Vagina (tissue), 2 donors: ENCODE measurements at regions not wholly inside any gene's neighbourhood (a gene's known extent, or its start where the extent isn't known, plus 50 kb on each side); places are given as distances from the start of the nearest gene placed in this dataset.

ENCODE experiments used
- DNase-seq, 2 donors: peaks; one replicate each; pipeline ENCODE4 v3.0.0-alpha.2; 2017; ENCODE audit errors: extremely low spot score in 2 of 2
- H3K27ac ChIP-seq: fragments of 200-600 bp; sonication (generic); one replicate; pipeline ENCODE4 v1.5.1; 2019
- H3K27me3 ChIP-seq: fragments of 200-600 bp; sonication (generic); one replicate; pipeline ENCODE4 v1.5.1; 2019
- H3K36me3 ChIP-seq, 2 donors: fragments of 200-600 bp; sonication (generic); one replicate each; pipeline ENCODE4 v1.5.1; 2017 to 2019
- H3K4me1 ChIP-seq: fragments of 200-600 bp; sonication (generic); one replicate; pipeline ENCODE4 v1.5.1; 2019
- H3K4me3 ChIP-seq, 2 donors: fragments of 200-600 bp; sonication (generic); 1 replicate in 1 of 2; 2 replicates in 1 of 2; pipeline ENCODE4 v1.5.1; 2016 to 2019
- H3K9me3 ChIP-seq: fragments of 200-600 bp; sonication (generic); one replicate; pipeline ENCODE4 v1.5.1; 2019
- CTCF ChIP-seq, 3 experiments: fragments of 450-650 bp in 2 of 3; fragments of 200-600 bp in 1 of 3; sonication (generic) in 1 of 3; IDR thresholded peaks; one replicate each; pipeline ENCODE4 v1.5.1; 2017 to 2019; ENCODE audit warnings: antibody characterized with exemption in 3 of 3, mild to moderate bottlenecking in 2 of 3, moderate library complexity in 2 of 3
- POLR2A ChIP-seq, 2 donors: fragments of 450-650 bp; IDR thresholded peaks; one replicate each; pipeline ENCODE4 v1.6.1; 2017; ENCODE audit warnings: antibody characterized with exemption in 2 of 2, mild to moderate bottlenecking in 2 of 2, moderate library complexity in 2 of 2
- POLR2AphosphoS5 ChIP-seq, 2 donors: sonication (generic); formaldehyde crosslinking; IDR thresholded peaks; one replicate each; pipeline ENCODE4 v1.9.0; 2017; ENCODE audit warnings: antibody characterized with exemption in 2 of 2, mild to moderate bottlenecking in 2 of 2, low read depth in 1 of 2; ENCODE audit not compliant: insufficient read depth in 1 of 2
- intact Hi-C: fragments of 100-400 bp; cut with DNase I; formaldehyde crosslinking; loops from one replicate; pipeline ENCODE4 v1.15.1; 2023

DNA sequence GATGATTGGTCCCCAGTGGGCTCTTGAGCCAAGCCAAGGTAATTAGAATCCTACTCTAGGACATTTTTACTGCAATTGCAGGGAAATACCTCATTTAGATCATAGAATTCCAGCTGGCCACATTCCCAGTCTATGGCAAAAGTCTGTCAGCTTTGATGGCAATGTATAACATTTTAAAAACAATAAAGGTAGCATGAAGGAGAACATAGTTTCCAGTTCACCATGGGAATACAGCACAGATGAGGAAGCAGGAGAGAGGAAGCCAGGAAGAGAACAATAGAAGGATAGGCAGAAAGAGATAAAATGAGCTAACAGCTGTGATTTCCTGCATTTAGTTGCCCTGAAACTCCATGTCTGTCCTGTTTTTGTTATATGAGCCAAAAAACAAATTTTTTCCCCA lies 897.3 kb upstream of the DDX18 start:
- DNase-seq, result no peak
- Histone ChIP-seq H3K36me3 (no peaks in the 10 kb centered on the region), H3K27me3 (no peaks in the 10 kb centered on the region), H3K27ac (no peak overlapping the region), H3K4me1 (no peaks in the 10 kb centered on the region), H3K9me3 (no peaks in the 10 kb centered on the region), H3K4me3 (no peak overlapping the region)
- TF ChIP-seq POLR2A (IDR thresholded peaks at IDR 0.05) (no peak), POLR2AphosphoS5 (IDR thresholded peaks at IDR 0.05; ENCODE audit: insufficient read depth in 1 of 2, low read depth in 1 of 2) (no peak), CTCF (IDR thresholded peaks at IDR 0.05) (no peak)
- intact Hi-C loops, result no loop called here

DNA sequence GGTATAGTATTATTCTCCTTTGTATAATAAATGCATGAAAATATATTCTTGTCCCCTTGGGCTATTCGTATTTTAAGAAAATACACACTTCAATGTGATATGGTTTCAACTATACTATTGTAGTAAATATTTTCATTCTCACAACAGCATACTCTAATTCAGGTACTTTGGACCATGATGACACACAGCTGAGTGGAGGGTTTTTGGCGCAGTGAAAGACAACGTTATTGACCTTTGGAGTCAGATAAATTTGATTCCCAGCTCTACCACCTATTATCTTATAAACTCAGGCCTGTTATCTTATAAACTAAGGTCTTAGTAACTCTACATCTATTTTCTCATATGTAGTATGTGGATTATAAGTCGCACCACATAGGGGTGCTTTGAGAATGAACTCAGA lies 895.9 kb upstream of the DDX18 start:
- Histone ChIP-seq H3K27me3 (no peaks in the 10 kb centered on the region), H3K4me1 (no peaks in the 10 kb centered on the region), H3K4me3 (no peak overlapping the region), H3K27ac (no peak overlapping the region), H3K36me3 (no peaks in the 10 kb centered on the region), H3K9me3 (no peaks in the 10 kb centered on the region)
- intact Hi-C loops, result no loop called here
- TF ChIP-seq POLR2A (IDR thresholded peaks at IDR 0.05), result no peak
- no peak for TF ChIP-seq CTCF (IDR thresholded peaks at IDR 0.05)
- TF ChIP-seq POLR2AphosphoS5 (IDR thresholded peaks at IDR 0.05; ENCODE audit: insufficient read depth in 1 of 2, low read depth in 1 of 2), result no peak
- no peak for DNase-seq

GRCh38 chr2:116922414-116922813 lies 892.1 kb upstream of the DDX18 start:
- TF ChIP-seq POLR2A (IDR thresholded peaks at IDR 0.05), result no peak
- TF ChIP-seq POLR2AphosphoS5 (IDR thresholded peaks at IDR 0.05; ENCODE audit: insufficient read depth in 1 of 2, low read depth in 1 of 2), result no peak
- TF ChIP-seq CTCF (IDR thresholded peaks at IDR 0.05), result no peak
- intact Hi-C loops, result no loop called here

DNA sequence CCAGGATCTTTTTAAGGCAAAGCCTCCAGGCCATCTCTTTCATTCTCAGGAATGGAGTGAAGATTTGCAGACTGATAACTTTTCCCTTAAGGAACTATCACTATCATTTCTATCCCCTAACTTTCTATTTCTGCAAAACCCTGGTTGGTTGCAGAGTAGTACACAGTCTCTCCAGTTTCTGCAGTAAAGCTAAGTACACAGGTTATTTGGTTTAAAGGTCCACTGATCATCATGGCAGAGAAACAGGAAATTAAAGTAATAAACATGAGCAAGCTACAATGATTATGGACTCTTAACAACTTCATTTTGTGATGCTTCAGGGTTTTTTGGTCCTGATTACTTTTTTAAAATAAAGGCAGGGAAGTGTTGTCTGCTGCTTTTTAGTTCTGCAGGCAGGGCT lies 890.0 kb upstream of the DDX18 start:
- TF ChIP-seq POLR2AphosphoS5 (IDR thresholded peaks at IDR 0.05; ENCODE audit: insufficient read depth in 1 of 2, low read depth in 1 of 2), result no peak
- H3K36me3 ChIP-seq, result no peaks in the 10 kb centered on the region
- no peaks in the 10 kb centered on the region for H3K4me1 ChIP-seq
- H3K27ac ChIP-seq, result no peak overlapping the region
- no peak for DNase-seq
- intact Hi-C loops, result no loop called here
- H3K9me3 ChIP-seq, result no peaks in the 10 kb centered on the region
- no peaks in the 10 kb centered on the region for H3K27me3 ChIP-seq
- H3K4me3 ChIP-seq, result no peak overlapping the region

More at GRCh38 chr2:116922414-116922813, 892.1 kb upstream of the DDX18 start:
- H3K27me3 ChIP-seq, result no peaks in the 10 kb centered on the region
- DNase-seq, result no peak
- H3K9me3 ChIP-seq, result no peaks in the 10 kb centered on the region
- H3K27ac ChIP-seq, result no peak overlapping the region
- H3K4me1 ChIP-seq, result no peaks in the 10 kb centered on the region
- H3K4me3 ChIP-seq, result no peak overlapping the region
- H3K36me3 ChIP-seq, result no peaks in the 10 kb centered on the region

GRCh38 chr2:116935097-116935814 lies 879.2 kb upstream of the DDX18 start:
- no peak for DNase-seq
- H3K9me3 ChIP-seq, result no peaks in the 10 kb centered on the region
- no peaks in the 10 kb centered on the region for H3K36me3 ChIP-seq
- H3K4me1 ChIP-seq, result no peaks in the 10 kb centered on the region
- intact Hi-C loops, result no loop called here
- TF ChIP-seq POLR2AphosphoS5 (IDR thresholded peaks at IDR 0.05; ENCODE audit: insufficient read depth in 1 of 2, low read depth in 1 of 2) (no peak), POLR2A (IDR thresholded peaks at IDR 0.05) (no peak), CTCF (IDR thresholded peaks at IDR 0.05) (no peak)
- H3K27me3 ChIP-seq, result no peaks in the 10 kb centered on the region
- H3K27ac ChIP-seq, result no peak overlapping the region
- H3K4me3 ChIP-seq, result no peak overlapping the region
